PFSK-1 (cell line): ENCODE measurements at regions not wholly inside any gene's neighbourhood (a gene's known extent, or its start where the extent isn't known, plus 50 kb on each side); places are given as distances from the start of the nearest gene placed in this dataset.

Experiments
- FOXP2 ChIP-seq: optimal IDR thresholded peaks from 2 replicates; pipeline ENCODE3; 2011; ENCODE audit warnings: borderline replicate concordance, control low read depth, inconsistent platforms; ENCODE audit not compliant: insufficient read depth; ENCODE audit errors: extremely low read length, extremely low read depth
- POLR2AphosphoS5 ChIP-seq: IDR thresholded peaks from 2 replicates; pipeline ENCODE4 v1.6.1; 2012; ENCODE audit warnings: low read depth, mild to moderate bottlenecking, control low read depth, low read length, moderate library complexity
- REST ChIP-seq, 2 experiments: IDR thresholded peaks; 2 replicates each; pipeline versions ENCODE4 v1.6.1 to v1.8.0; 2011 to 2012; ENCODE audit warnings: low read depth in 2 of 2, low read length in 2 of 2, control low read depth in 1 of 2, inconsistent platforms in 1 of 2, mild to moderate bottlenecking in 1 of 2, moderate library complexity in 1 of 2; ENCODE audit not compliant: insufficient read depth in 1 of 2
- SIN3A ChIP-seq: IDR thresholded peaks from 2 replicates; pipeline ENCODE4 v1.6.1; 2012; ENCODE audit warnings: mild to moderate bottlenecking, low read length, moderate library complexity, borderline replicate concordance; ENCODE audit not compliant: insufficient read depth
- TAF1 ChIP-seq: IDR thresholded peaks from 2 replicates; pipeline ENCODE4 v1.6.1; 2012; ENCODE audit warnings: low read length, control low read depth, borderline replicate concordance; ENCODE audit not compliant: insufficient read depth

- no peak for TF ChIP-seq POLR2AphosphoS5
- no peak for TF ChIP-seq REST (IDR thresholded peaks at IDR 0.05; ENCODE audit: insufficient read depth in 1 of 2, low read depth in 2 of 2, low read length in 2 of 2)
- no peak for TF ChIP-seq SIN3A
- no peak for TF ChIP-seq TAF1
- TF ChIP-seq FOXP2: no peak
Measured at GRCh38 chr10:109166935-109167334, 756.4 kb downstream of the XPNPEP1 start.

- TF ChIP-seq POLR2AphosphoS5 (no peak), TAF1 (no peak), FOXP2 (no peak), REST (IDR thresholded peaks at IDR 0.05; ENCODE audit: insufficient read depth in 1 of 2, low read depth in 2 of 2, low read length in 2 of 2) (no peak), SIN3A (no peak)
Measured at GRCh38 chr10:109159351-109159750, 764.0 kb downstream of the XPNPEP1 start.

DNA sequence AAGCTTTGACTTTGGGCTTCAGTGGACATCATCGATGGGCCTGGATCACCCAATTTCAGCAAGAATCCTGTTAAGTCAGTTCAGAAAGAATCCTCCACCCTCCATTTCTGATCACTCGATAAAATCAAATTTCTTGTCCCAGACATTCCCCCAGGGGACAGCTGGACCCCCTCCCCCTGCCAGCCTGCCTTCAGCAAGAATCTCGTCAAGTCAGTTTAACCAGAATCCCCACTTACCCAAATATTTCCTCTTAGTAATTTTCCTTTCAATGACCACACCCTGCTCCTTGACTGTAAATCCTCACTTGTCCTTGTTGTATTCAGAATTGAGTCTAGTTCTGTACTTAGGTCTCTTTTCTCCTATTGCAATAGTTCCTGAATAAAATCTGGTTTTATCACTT is 766.9 kb downstream of the XPNPEP1 start:
- TF ChIP-seq FOXP2: no peak
- TF ChIP-seq SIN3A: no peak
- TF ChIP-seq REST (IDR thresholded peaks at IDR 0.05; ENCODE audit: insufficient read depth in 1 of 2, low read depth in 2 of 2, low read length in 2 of 2): no peak
- TF ChIP-seq POLR2AphosphoS5: no peak
- no peak for TF ChIP-seq TAF1

DNA sequence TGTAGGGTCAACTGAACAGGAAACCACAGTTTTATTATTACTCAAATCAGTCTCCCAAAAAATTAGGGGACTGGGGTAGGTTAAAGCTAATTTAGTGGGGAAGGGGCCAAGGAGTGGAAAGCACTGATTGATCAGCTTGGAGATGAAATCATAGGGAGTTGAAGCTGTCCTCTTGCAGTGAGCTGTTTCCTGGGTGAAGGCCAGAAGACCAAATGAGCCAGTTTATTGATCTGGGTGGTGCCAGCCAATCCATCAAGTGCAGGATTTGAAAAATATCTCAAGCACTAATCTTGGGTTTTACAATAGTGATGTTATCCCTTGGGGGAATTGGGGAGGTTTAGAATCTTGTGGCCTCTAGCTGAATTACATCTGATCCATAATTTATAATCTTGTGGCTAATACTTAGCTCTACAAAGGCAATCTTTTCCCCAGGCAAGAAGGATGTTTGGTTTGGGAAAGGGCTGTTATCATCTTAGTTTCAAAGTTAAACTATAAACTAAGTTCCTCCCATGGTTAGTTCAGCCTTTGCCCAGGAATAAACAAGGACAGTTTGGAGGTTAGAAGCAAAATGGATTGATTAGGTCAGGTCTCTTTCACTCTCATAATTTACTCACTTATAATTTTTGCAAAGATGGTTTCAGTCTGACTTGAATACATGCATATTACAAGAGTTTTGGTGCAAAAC is 773.5 kb downstream of the XPNPEP1 start:
- TF ChIP-seq REST (IDR thresholded peaks at IDR 0.05; ENCODE audit: insufficient read depth in 1 of 2, low read depth in 2 of 2, low read length in 2 of 2) (no peak), SIN3A (no peak), TAF1 (no peak), FOXP2 (no peak), POLR2AphosphoS5 (no peak)
